ENCODE measurements at regions not wholly inside any gene's neighbourhood (a gene's known extent, or its start where the extent isn't known, plus 50 kb on each side); places are given as distances from the start of the nearest gene placed in this dataset.

- DNase-seq (ENCODE audit: low read depth) = no peak
- TF ChIP-seq CTCF (IDR thresholded peaks at IDR 0.05; ENCODE audit: insufficient read depth, low read depth, low read length, missing control alignments) = no peak
- no peak overlapping the region for H3K4me3 ChIP-seq (ENCODE audit: low read depth, low read length)
Measured at GRCh38 chr4:62711575-62711974, 1511.4 kb downstream of the ADGRL3 start.

GRCh38 chr4:62709618-62710252 lies 1509.6 kb downstream of the ADGRL3 start:
- peak; percentile 1 for DNase-seq (ENCODE audit: low read depth)
- no peak overlapping the region for H3K4me3 ChIP-seq (ENCODE audit: low read depth, low read length)
- TF ChIP-seq CTCF (IDR thresholded peaks at IDR 0.05; ENCODE audit: insufficient read depth, low read depth, low read length, missing control alignments) = peak; percentile 22

- DNase-seq (ENCODE audit: low read depth) = no peak
- TF ChIP-seq CTCF (IDR thresholded peaks at IDR 0.05; ENCODE audit: insufficient read depth, low read depth, low read length, missing control alignments) = no peak
- H3K4me3 ChIP-seq (ENCODE audit: low read depth, low read length) = no peak overlapping the region
Measured at GRCh38 chr4:62706423-62706822, 1506.3 kb downstream of the ADGRL3 start.

GRCh38 chr4:62683799-62684566 lies 1483.9 kb downstream of the ADGRL3 start:
- no peak for DNase-seq (ENCODE audit: low read depth)
- no peak for TF ChIP-seq CTCF (IDR thresholded peaks at IDR 0.05; ENCODE audit: insufficient read depth, low read depth, low read length, missing control alignments)
- H3K4me3 ChIP-seq (ENCODE audit: low read depth, low read length) = no peak overlapping the region

- DNase-seq (ENCODE audit: low read depth) = no peak
- H3K4me3 ChIP-seq (ENCODE audit: low read depth, low read length) = no peak overlapping the region
- no peak for TF ChIP-seq CTCF (IDR thresholded peaks at IDR 0.05; ENCODE audit: insufficient read depth, low read depth, low read length, missing control alignments)
Measured at GRCh38 chr4:62676962-62677361, 1476.8 kb downstream of the ADGRL3 start.

- no peak for TF ChIP-seq CTCF (IDR thresholded peaks at IDR 0.05; ENCODE audit: insufficient read depth, low read depth, low read length, missing control alignments)
- no peak for DNase-seq (ENCODE audit: low read depth)
- no peak overlapping the region for H3K4me3 ChIP-seq (ENCODE audit: low read depth, low read length)
Measured at GRCh38 chr4:62670514-62670913, 1470.4 kb downstream of the ADGRL3 start.
